IMR-90 (cell line): ENCODE measurements at regions not wholly inside any gene's neighbourhood (a gene's known extent, or its start where the extent isn't known, plus 50 kb on each side); places are given as distances from the start of the nearest gene placed in this dataset.

Experiments
- ATAC-seq: fragments of 200-7000 bp; cut with Tn5 transposase; 2 replicates; pipeline ENCODE4 v1.9.1; 2020; ENCODE audit warnings: low read depth, mild to moderate bottlenecking, moderate library complexity
- BruUV-seq: library from RNA; stranded (reverse); fragments of 400-500 nt; replicated peaks from 2 replicates; lab custom pipeline; 2021; lab: Mats Ljungman, UMichigan
- CTCF ChIA-PET: fragments of 300-600 bp; formaldehyde crosslinking; extraction: SDS; loops from one replicate; lab custom pipeline; 2021; ENCODE audit warnings: antibody characterized with exemption; lab: Yijun Ruan, JAX
- POLR2A ChIA-PET: fragments of 300-600 bp; sonication (Branson Sonifier 250); formaldehyde crosslinking; loops from one replicate; lab custom pipeline; 2022; ENCODE audit warnings: antibody characterized with exemption; ENCODE audit not compliant: unreplicated experiment; lab: Charles Lee
- DNase-seq: peaks from one replicate; pipeline ENCODE4 v3.0.0; 2013
- H2AFZ ChIP-seq: replicated peaks from 2 replicates; pipeline ENCODE3; 2013; ENCODE audit warnings: low read length, mild to moderate bottlenecking; ENCODE audit not compliant: poor library complexity
- H2AK5ac ChIP-seq: 2 replicates; pipeline ENCODE4 v1.6.1; 2013; ENCODE audit warnings: low read depth, low read length, inconsistent platforms
- H2AK9ac ChIP-seq: replicated peaks from 2 replicates; pipeline ENCODE3; 2013; ENCODE audit warnings: mild to moderate bottlenecking, low read depth, low read length, moderate library complexity; ENCODE audit not compliant: poor library complexity
- H2BK120ac ChIP-seq: 2 replicates; pipeline ENCODE4 v1.6.1; 2013; ENCODE audit warnings: low read depth, low read length, inconsistent platforms
- H2BK15ac ChIP-seq: 3 replicates; pipeline ENCODE4 v1.6.1; 2013; ENCODE audit warnings: low read depth, low read length, inconsistent platforms
- H2BK20ac ChIP-seq: 2 replicates; pipeline ENCODE4 v1.6.1; 2013; ENCODE audit warnings: low read depth, mild to moderate bottlenecking, inconsistent platforms, low read length, moderate library complexity
- H2BK5ac ChIP-seq: 2 replicates; pipeline ENCODE4 v1.6.1; 2013; ENCODE audit warnings: mild to moderate bottlenecking, low read depth, low read length, inconsistent platforms; ENCODE audit not compliant: poor library complexity, severe bottlenecking
- H3K14ac ChIP-seq: replicated peaks from 2 replicates; pipeline ENCODE4 v1.6.1; 2013; ENCODE audit warnings: low read depth, low read length, inconsistent platforms
- H3K18ac ChIP-seq: 2 replicates; pipeline ENCODE4 v1.6.1; 2013; ENCODE audit warnings: low read depth, low read length, control low read depth
- H3K23ac ChIP-seq: 2 replicates; pipeline ENCODE4 v1.6.1; 2013; ENCODE audit warnings: low read depth, low read length, inconsistent platforms
- H3K27ac ChIP-seq: 2 replicates; pipeline ENCODE4 v1.5.1; 2013; ENCODE audit warnings: mild to moderate bottlenecking, control low read depth, low read length; ENCODE audit not compliant: insufficient read depth
- H3K27me3 ChIP-seq: 2 replicates; pipeline ENCODE4 v1.6.1; 2013; ENCODE audit warnings: low read length; ENCODE audit not compliant: control insufficient read depth, insufficient read depth
- H3K36me3 ChIP-seq: 2 replicates; pipeline ENCODE4 v1.6.1; 2013; ENCODE audit warnings: low read length, mixed read lengths; ENCODE audit not compliant: control insufficient read depth, insufficient read depth
- H3K4ac ChIP-seq: 2 replicates; pipeline ENCODE4 v1.6.1; 2013; ENCODE audit warnings: low read depth, low read length, inconsistent platforms
- H3K4me1 ChIP-seq: 2 replicates; pipeline ENCODE4 v1.6.1; 2013; ENCODE audit warnings: low read length, mixed read lengths; ENCODE audit not compliant: control insufficient read depth, insufficient read depth
- H3K4me2 ChIP-seq: 2 replicates; pipeline ENCODE4 v1.6.1; 2013; ENCODE audit warnings: low read depth, mild to moderate bottlenecking, control low read depth, low read length, moderate library complexity
- H3K4me3 ChIP-seq: 2 replicates; pipeline ENCODE4 v1.5.1; 2013; ENCODE audit warnings: low read depth, mild to moderate bottlenecking, control low read depth, low read length, moderate library complexity; ENCODE audit not compliant: insufficient read depth
- H3K56ac ChIP-seq: 2 replicates; pipeline ENCODE4 v1.6.1; 2013; ENCODE audit warnings: low read length, inconsistent platforms; ENCODE audit not compliant: insufficient read depth; ENCODE audit errors: extremely low read depth
- H3K79me1 ChIP-seq, 2 experiments: 2 replicates each; pipeline ENCODE4 v1.6.1; 2013; ENCODE audit warnings: low read length in 2 of 2, inconsistent platforms in 1 of 2, low read depth in 1 of 2
- H3K9ac ChIP-seq: 2 replicates; pipeline ENCODE4 v1.6.1; 2013; ENCODE audit warnings: low read depth, low read length, control low read depth
- H3K9me1 ChIP-seq: 2 replicates; pipeline ENCODE4 v1.6.1; 2013; ENCODE audit warnings: low read length, inconsistent platforms; ENCODE audit not compliant: insufficient read depth
- H3K9me3 ChIP-seq: 2 replicates; pipeline ENCODE4 v1.6.1; 2013; ENCODE audit warnings: low read length; ENCODE audit not compliant: control insufficient read depth, insufficient read depth
- H4K20me1 ChIP-seq: 2 replicates; pipeline ENCODE4 v1.6.1; 2013; ENCODE audit warnings: low read length, inconsistent platforms; ENCODE audit not compliant: insufficient read depth
- H4K5ac ChIP-seq: 2 replicates; pipeline ENCODE4 v1.6.1; 2013; ENCODE audit warnings: mild to moderate bottlenecking, low read depth, low read length, control low read depth
- H4K8ac ChIP-seq, 2 experiments: 2 replicates each; pipeline ENCODE4 v1.6.1; 2013; ENCODE audit warnings: low read depth in 2 of 2, low read length in 2 of 2, control low read depth in 1 of 2, inconsistent platforms in 1 of 2
- H4K91ac ChIP-seq: 2 replicates; pipeline ENCODE4 v1.6.1; 2013; ENCODE audit warnings: low read depth, low read length, inconsistent platforms; ENCODE audit not compliant: insufficient read depth
- BHLHE40 ChIP-seq: fragments of 150-350 bp; IDR thresholded peaks from 2 replicates; pipeline ENCODE4 v1.6.1; 2016; ENCODE audit warnings: mild to moderate bottlenecking, low read depth, low read length
- CEBPB ChIP-seq: IDR thresholded peaks from 2 replicates; pipeline ENCODE4 v1.6.1; 2012; ENCODE audit warnings: low read depth, low read length, improper control_type of control experiment
- MAZ ChIP-seq: IDR thresholded peaks from 2 replicates; pipeline ENCODE4 v1.6.1; 2012; ENCODE audit warnings: low read depth, mild to moderate bottlenecking, low read length, improper control_type of control experiment, moderate library complexity, borderline replicate concordance
- MXI1 ChIP-seq: IDR thresholded peaks from 2 replicates; pipeline ENCODE4 v1.6.1; 2012; ENCODE audit warnings: low read depth, mild to moderate bottlenecking, low read length, moderate library complexity, borderline replicate concordance
- POLR2A ChIP-seq: IDR thresholded peaks from 2 replicates; pipeline ENCODE4 v1.6.1; 2012; ENCODE audit warnings: mild to moderate bottlenecking, low read depth, low read length
- RAD21 ChIP-seq: IDR thresholded peaks from 2 replicates; pipeline ENCODE4 v1.6.1; 2012; ENCODE audit warnings: low read length, improper control_type of control experiment
- RCOR1 ChIP-seq: IDR thresholded peaks from 2 replicates; pipeline ENCODE4 v1.6.1; 2012; ENCODE audit warnings: mild to moderate bottlenecking, low read length, improper control_type of control experiment; ENCODE audit not compliant: insufficient replicate concordance
- SMC3 ChIP-seq: fragments of 150-350 bp; IDR thresholded peaks from 2 replicates; pipeline ENCODE4 v1.6.1; 2016; ENCODE audit warnings: low read depth, mild to moderate bottlenecking, antibody characterized with exemption, low read length, moderate library complexity
- USF2 ChIP-seq: fragments of 150-350 bp; IDR thresholded peaks from 2 replicates; pipeline ENCODE4 v1.6.1; 2017; ENCODE audit warnings: mild to moderate bottlenecking, antibody characterized with exemption, low read length, low read depth
- WGBS, 2 experiments: methylation state at CpG; one replicate each; pipeline versions ENCODE4 v1.1.5 to v1.1.7; 2013; ENCODE audit warnings: missing lambda C conversion rate in 2 of 2; ENCODE audit not compliant: insufficient read length in 1 of 2; ENCODE audit errors: extremely low coverage in 2 of 2; 5-methylcytosine and 5-hydroxymethylcytosine counted together
- dilution Hi-C: fragments of 300-500 bp; cut with HindIII; formaldehyde crosslinking; loops from one replicate; pipeline ENCODE4 v1.14.3; 2018; ENCODE audit warnings: low sequenced_read_pairs; ENCODE audit not compliant: unreplicated experiment
- in situ Hi-C: fragments of 300-500 bp; cut with MboI; formaldehyde crosslinking; loops from 3 replicates; pipeline ENCODE4 v1.14.3; 2019; ENCODE audit warnings: low sequenced_read_pairs, inconsistent platforms, mixed read lengths
- intact Hi-C: fragments of 100-400 bp; cut with micrococcal nuclease; formaldehyde crosslinking; loops from 2 replicates; pipeline ENCODE4 v1.10.0; 2022

GRCh38 chr6:14732226-14732843 is 513.5 kb upstream of the JARID2 start:
- peaks cover 26% of the 10 kb centered on the region for H3K4me1 ChIP-seq
- no peaks in the 10 kb centered on the region for H3K9me3 ChIP-seq
- no peaks in the 10 kb centered on the region for H4K20me1 ChIP-seq
- TF ChIP-seq MXI1: no peak
- no peak for TF ChIP-seq POLR2A
- TF ChIP-seq RCOR1: no peak
- no peak for TF ChIP-seq BHLHE40
- no peak for TF ChIP-seq RAD21
- no peak for TF ChIP-seq CEBPB
- TF ChIP-seq USF2: no peak
- no peak for TF ChIP-seq MAZ
- no peak for TF ChIP-seq SMC3
- H2BK15ac ChIP-seq: peak overlapping the region; percentile 55
- H3K4ac ChIP-seq: peak overlapping the region; percentile 94
- H4K91ac ChIP-seq: peak overlapping the region; percentile 54
- H2AK9ac ChIP-seq: no peak overlapping the region
- ChIA-PET CTCF (no interaction called here), POLR2A (no interaction called here)
- H3K14ac ChIP-seq: peak overlapping the region; percentile 73
- no peaks in the 10 kb centered on the region for H3K36me3 ChIP-seq
- DNase-seq: no peak
- 80% methylated on average over 1 of the region's 4 CpGs; no CpG with 5 or more reads in 1 of the 2 experiments for WGBS, 2 experiments
- peak overlapping the region; percentile 78 for H2BK20ac ChIP-seq
- no peak overlapping the region for H3K56ac ChIP-seq
- H3K27me3 ChIP-seq: no peaks in the 10 kb centered on the region
- peak overlapping the region; percentile 63; the same call in 1 of the 2 replicates for H2AK5ac ChIP-seq
- peak overlapping the region; percentile 54; the same call in 1 of the 2 replicates for H4K5ac ChIP-seq
- BruUV-seq: no TSS peak
- no peak overlapping the region for H3K9ac ChIP-seq
- ATAC-seq: no peak
- peak overlapping the region; percentile 47; the same call in 1 of the 2 replicates for H3K23ac ChIP-seq
- peak overlapping the region; percentile 8; the same call in 1 of the 2 replicates for H3K4me2 ChIP-seq
- peak overlapping the region; percentile 78 for H2BK120ac ChIP-seq
- H3K9me1 ChIP-seq: peaks cover 19% of the 10 kb centered on the region
- no peak overlapping the region for H3K4me3 ChIP-seq
- H4K8ac ChIP-seq: peak overlapping the region; percentile 11 to 53; a peak in 3 of 4 replicates
- H3K27ac ChIP-seq: no peak overlapping the region; the same call in 1 of the 2 replicates
- H2AFZ ChIP-seq: peak overlapping the region; percentile 72
- H2BK5ac ChIP-seq: peak overlapping the region; percentile 68
- in situ Hi-C loops: no loop called here
- dilution Hi-C loops: no loop called here
- no peaks in the 10 kb centered on the region for H3K79me1 ChIP-seq
- intact Hi-C loops: no loop called here
- peak overlapping the region; percentile 73 for H3K18ac ChIP-seq
